ENCODE measurements at regions not wholly inside any gene's neighbourhood (a gene's known extent, or its start where the extent isn't known, plus 50 kb on each side); places are given as distances from the start of the nearest gene placed in this dataset.
A peak's percentile ranks its signal among the peaks of the same experiment; 100 is the strongest.

- FAIRE-seq (no peak), DNase-seq (no peak)
- no peaks in the 10 kb centered on the region for H3K9me3 ChIP-seq (ENCODE audit: control insufficient read depth in 2 of 2, insufficient read depth in 1 of 2, low read depth in 1 of 2, low read length in 1 of 2)
- 74 to 80% (median 79%) methylated on average over 7 of the region's 7 CpGs for WGBS, 3 donors
- peaks cover 3 to 45% (median 12%) of the 10 kb centered on the region in 3 donors for H3K36me3 ChIP-seq (ENCODE audit: control insufficient read depth in 3 of 3, insufficient read depth in 2 of 3, low read depth in 1 of 3, low read length in 3 of 3)
- H3K27me3 ChIP-seq (ENCODE audit: control insufficient read depth in 3 of 3, insufficient read depth in 3 of 3, low read length in 3 of 3): no peaks in the 10 kb centered on the region
- H3K4me1 ChIP-seq (ENCODE audit: control insufficient read depth in 3 of 3, insufficient read depth in 2 of 3, low read depth in 1 of 3, low read length in 2 of 3): peaks cover 3 to 7% (median 6%) of the 10 kb centered on the region in 3 donors
- no peak overlapping the region for H3K4me3 ChIP-seq (ENCODE audit: low read depth in 1 of 3, low read length in 3 of 3)
- no peak overlapping the region for H3K27ac ChIP-seq (ENCODE audit: low read depth in 1 of 3, low read length in 2 of 3)
These were observed 162.2 kb upstream of the ZNF267 start for GRCh38 chr16:31711344-31711845.

DNA sequence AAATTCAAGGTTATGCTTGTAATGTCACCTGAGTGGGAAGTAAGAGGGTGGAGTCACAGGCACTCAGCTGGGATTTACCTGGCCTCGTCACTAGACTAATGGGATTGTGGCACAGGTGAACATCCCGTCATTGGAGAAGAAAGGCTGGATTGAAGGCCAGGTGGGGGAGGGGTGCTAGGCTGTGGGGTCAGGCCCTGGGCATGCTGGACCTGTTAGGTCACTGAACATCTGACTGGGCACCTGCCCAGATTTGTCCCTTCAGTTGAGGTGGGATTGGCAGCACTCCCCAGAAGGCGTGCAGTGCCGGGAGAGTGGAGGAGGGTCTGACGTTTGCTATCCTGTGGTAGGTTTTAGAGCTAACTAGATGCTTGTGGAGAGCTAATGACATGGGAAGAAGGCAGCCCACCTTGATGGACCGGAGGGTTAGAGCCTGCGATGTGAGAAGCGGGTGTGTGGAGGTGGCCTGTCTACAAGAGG is 161.5 kb upstream of the ZNF267 start:
- FAIRE-seq (no peak), DNase-seq (no peak)
- Histone ChIP-seq H3K36me3 (ENCODE audit: control insufficient read depth in 3 of 3, insufficient read depth in 2 of 3, low read depth in 1 of 3, low read length in 3 of 3) (peaks cover under 1 to 38% (median 6%) of the 10 kb centered on the region in 3 donors), H3K27ac (ENCODE audit: low read depth in 1 of 3, low read length in 2 of 3) (no peak overlapping the region), H3K27me3 (ENCODE audit: control insufficient read depth in 3 of 3, insufficient read depth in 3 of 3, low read length in 3 of 3) (no peaks in the 10 kb centered on the region), H3K4me1 (ENCODE audit: control insufficient read depth in 3 of 3, insufficient read depth in 2 of 3, low read depth in 1 of 3, low read length in 2 of 3) (peaks cover 3 to 7% (median 6%) of the 10 kb centered on the region in 3 donors), H3K9me3 (ENCODE audit: control insufficient read depth in 2 of 2, insufficient read depth in 1 of 2, low read depth in 1 of 2, low read length in 1 of 2) (no peaks in the 10 kb centered on the region), H3K4me3 (ENCODE audit: low read depth in 1 of 3, low read length in 3 of 3) (no peak overlapping the region)
- 89 to 95% (median 95%) methylated on average over 8 of the region's 8 CpGs for WGBS, 3 donors

DNA sequence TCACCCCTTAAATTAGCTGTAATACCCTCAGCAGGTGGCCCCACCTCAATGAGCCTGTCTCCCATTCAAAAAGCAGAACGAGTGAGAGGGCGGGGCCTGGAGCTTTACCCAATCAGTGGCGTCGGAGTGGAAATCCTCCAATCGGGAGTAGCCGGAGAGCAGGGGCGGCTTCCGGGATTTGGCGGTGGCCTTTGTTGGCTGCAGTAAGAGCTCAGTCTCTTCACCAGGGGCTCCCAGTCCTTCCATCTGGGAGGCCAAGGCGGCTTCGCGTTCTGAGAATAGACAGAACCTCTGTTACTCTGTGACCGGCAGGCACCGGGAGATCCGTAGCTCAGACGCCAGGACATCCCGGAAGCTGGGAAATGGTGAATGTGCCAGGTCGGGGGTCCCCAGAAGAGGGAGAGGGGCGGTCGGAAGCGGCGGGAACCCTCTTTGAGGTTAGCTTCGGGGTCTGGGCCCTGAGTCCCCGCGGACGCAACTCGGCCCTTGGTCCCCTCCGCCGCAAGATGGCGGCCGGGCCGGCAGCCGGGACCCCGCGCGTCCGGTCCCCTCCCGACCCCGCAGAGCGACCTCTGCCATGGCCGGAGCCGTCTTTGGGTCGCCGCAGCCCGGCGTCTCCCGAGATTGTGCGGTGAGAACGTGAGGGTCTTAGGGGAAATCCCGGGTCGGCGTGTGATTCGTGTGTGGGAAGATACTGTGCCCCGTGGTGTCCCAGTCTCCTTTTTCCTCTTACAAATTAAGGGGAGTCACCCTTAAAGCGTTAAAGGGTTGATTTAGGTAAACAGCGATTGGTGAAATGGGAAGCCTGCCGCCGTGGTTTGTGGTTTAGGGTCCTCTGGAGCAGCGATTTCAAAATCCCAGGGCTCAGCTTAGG is 160.3 kb upstream of the ZNF267 start:
- H3K27ac ChIP-seq (ENCODE audit: low read depth in 1 of 3, low read length in 2 of 3): peak overlapping the region; percentile 87 to 98 (median 87)
- 0 to 1% (median 1%) methylated on average over 52 to 59 of the region's 59 CpGs for WGBS, 3 donors
- H3K36me3 ChIP-seq (ENCODE audit: control insufficient read depth in 3 of 3, insufficient read depth in 2 of 3, low read depth in 1 of 3, low read length in 3 of 3): peaks cover 0 to 28% (median 0%) of the 10 kb centered on the region in 3 donors
- no peaks in the 10 kb centered on the region for H3K27me3 ChIP-seq (ENCODE audit: control insufficient read depth in 3 of 3, insufficient read depth in 3 of 3, low read length in 3 of 3)
- H3K9me3 ChIP-seq (ENCODE audit: control insufficient read depth in 2 of 2, insufficient read depth in 1 of 2, low read depth in 1 of 2, low read length in 1 of 2): no peaks in the 10 kb centered on the region
- DNase-seq (peak; percentile 94 to 96), FAIRE-seq (no peak)
- peak overlapping the region; percentile 76 to 92 (median 83) for H3K4me3 ChIP-seq (ENCODE audit: low read depth in 1 of 3, low read length in 3 of 3)
- H3K4me1 ChIP-seq (ENCODE audit: control insufficient read depth in 3 of 3, insufficient read depth in 2 of 3, low read depth in 1 of 3, low read length in 2 of 3): peaks cover 3 to 7% (median 6%) of the 10 kb centered on the region in 3 donors

GRCh38 chr16:31713945-31714902 is 159.4 kb upstream of the ZNF267 start:
- DNase-seq (peak in 1 of 2 donors; percentile 29), FAIRE-seq (no peak)
- peaks cover 3 to 7% (median 6%) of the 10 kb centered on the region in 3 donors for H3K4me1 ChIP-seq (ENCODE audit: control insufficient read depth in 3 of 3, insufficient read depth in 2 of 3, low read depth in 1 of 3, low read length in 2 of 3)
- 51 to 57% (median 55%) methylated on average over 12 of the region's 12 CpGs for WGBS, 3 donors
- H3K4me3 ChIP-seq (ENCODE audit: low read depth in 1 of 3, low read length in 3 of 3): peak overlapping the region; percentile 76 to 92 (median 83)
- peaks cover 0 to 3% of the 10 kb centered on the region in 2 donors for H3K9me3 ChIP-seq (ENCODE audit: control insufficient read depth in 2 of 2, insufficient read depth in 1 of 2, low read depth in 1 of 2, low read length in 1 of 2)
- H3K27ac ChIP-seq (ENCODE audit: low read depth in 1 of 3, low read length in 2 of 3): peak overlapping the region in 2 of 3 donors; percentile 87 to 98
- peaks cover 0 to 19% (median 2%) of the 10 kb centered on the region in 3 donors for H3K36me3 ChIP-seq (ENCODE audit: control insufficient read depth in 3 of 3, insufficient read depth in 2 of 3, low read depth in 1 of 3, low read length in 3 of 3)
- no peaks in the 10 kb centered on the region for H3K27me3 ChIP-seq (ENCODE audit: control insufficient read depth in 3 of 3, insufficient read depth in 3 of 3, low read length in 3 of 3)

DNA sequence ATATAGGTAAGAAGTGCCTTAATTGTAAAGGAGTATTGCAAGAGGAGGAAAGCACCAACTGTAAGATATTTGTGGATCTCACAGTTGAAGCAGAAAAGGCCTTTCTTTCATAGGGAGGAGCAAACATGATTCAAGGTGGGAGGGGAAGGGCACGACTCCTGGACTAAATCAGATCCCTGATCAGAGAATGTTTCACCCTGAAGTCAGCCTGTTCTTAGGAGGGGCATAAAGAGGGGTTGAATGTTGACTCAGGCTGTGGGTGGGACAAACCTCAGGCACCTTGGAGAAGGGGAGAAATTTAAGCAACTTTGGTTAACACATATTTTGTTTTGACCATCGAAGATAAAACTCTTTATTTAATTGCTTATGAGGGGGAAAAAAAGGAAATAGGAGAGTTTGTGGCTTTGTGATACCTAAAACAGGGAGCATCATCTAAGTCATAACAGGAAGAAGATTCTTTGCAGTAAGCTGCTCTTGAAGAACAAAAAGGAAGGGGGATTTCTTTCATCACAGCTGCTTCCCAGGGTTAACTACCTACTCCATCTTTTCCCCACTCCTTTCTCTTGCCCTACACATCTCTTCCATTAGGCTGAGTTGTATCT is 158.6 kb upstream of the ZNF267 start:
- 62 to 72% (median 62%) methylated on average over 2 of the region's 2 CpGs for WGBS, 3 donors
- no peaks in the 10 kb centered on the region for H3K27me3 ChIP-seq (ENCODE audit: control insufficient read depth in 3 of 3, insufficient read depth in 3 of 3, low read length in 3 of 3)
- no peak overlapping the region for H3K27ac ChIP-seq (ENCODE audit: low read depth in 1 of 3, low read length in 2 of 3)
- H3K4me1 ChIP-seq (ENCODE audit: control insufficient read depth in 3 of 3, insufficient read depth in 2 of 3, low read depth in 1 of 3, low read length in 2 of 3): peaks cover 3 to 7% (median 6%) of the 10 kb centered on the region in 3 donors
- H3K36me3 ChIP-seq (ENCODE audit: control insufficient read depth in 3 of 3, insufficient read depth in 2 of 3, low read depth in 1 of 3, low read length in 3 of 3): peaks cover 2 to 14% (median 3%) of the 10 kb centered on the region in 3 donors
- no peak for FAIRE-seq
- peaks cover 0 to 3% of the 10 kb centered on the region in 2 donors for H3K9me3 ChIP-seq (ENCODE audit: control insufficient read depth in 2 of 2, insufficient read depth in 1 of 2, low read depth in 1 of 2, low read length in 1 of 2)
- no peak overlapping the region for H3K4me3 ChIP-seq (ENCODE audit: low read depth in 1 of 3, low read length in 3 of 3)
- DNase-seq: no peak

- FAIRE-seq (no peak), DNase-seq (no peak)
- 98 to 99% (median 99%) methylated on average over 4 of the region's 4 CpGs for whole genome bisulfite sequencing, 3 donors
These were observed 157.7 kb upstream of the ZNF267 start for GRCh38 chr16:31715915-31716314.

DNA sequence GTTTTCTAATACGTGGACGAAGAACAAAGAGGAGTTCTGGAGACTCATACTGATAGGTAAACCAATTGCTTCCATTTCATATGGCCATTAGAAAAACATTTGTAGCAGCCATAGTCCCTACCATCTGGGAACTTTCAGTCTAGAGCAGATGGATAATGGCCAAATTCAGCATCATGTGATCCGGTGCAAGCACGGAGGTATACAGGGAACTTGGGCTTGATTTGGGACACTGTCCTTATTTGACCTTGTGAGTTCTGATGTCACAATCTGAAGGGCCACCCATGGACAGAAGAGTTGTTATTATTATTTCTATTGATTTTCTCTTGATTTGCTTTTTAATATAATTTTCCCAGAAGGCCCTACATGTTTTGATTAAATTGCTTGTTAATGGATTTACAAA is 154.6 kb upstream of the ZNF267 start:
- H3K4me3 ChIP-seq (ENCODE audit: low read depth in 1 of 3, low read length in 3 of 3): no peak overlapping the region
- H3K27me3 ChIP-seq (ENCODE audit: control insufficient read depth in 3 of 3, insufficient read depth in 3 of 3, low read length in 3 of 3): no peaks in the 10 kb centered on the region
- peaks cover 0 to 3% of the 10 kb centered on the region in 2 donors for H3K9me3 ChIP-seq (ENCODE audit: control insufficient read depth in 2 of 2, insufficient read depth in 1 of 2, low read depth in 1 of 2, low read length in 1 of 2)
- peaks cover 2 to 11% (median 3%) of the 10 kb centered on the region in 3 donors for H3K36me3 ChIP-seq (ENCODE audit: control insufficient read depth in 3 of 3, insufficient read depth in 2 of 3, low read depth in 1 of 3, low read length in 3 of 3)
- 69 to 93% (median 85%) methylated on average over 4 of the region's 4 CpGs for WGBS, 3 donors
- H3K27ac ChIP-seq (ENCODE audit: low read depth in 1 of 3, low read length in 2 of 3): no peak overlapping the region
- peaks cover 3 to 7% (median 6%) of the 10 kb centered on the region in 3 donors for H3K4me1 ChIP-seq (ENCODE audit: control insufficient read depth in 3 of 3, insufficient read depth in 2 of 3, low read depth in 1 of 3, low read length in 2 of 3)
- DNase-seq: no peak
- FAIRE-seq: no peak

More at GRCh38 chr16:31715915-31716314, 157.7 kb upstream of the ZNF267 start:
- H3K9me3 ChIP-seq (ENCODE audit: control insufficient read depth in 2 of 2, insufficient read depth in 1 of 2, low read depth in 1 of 2, low read length in 1 of 2): peaks cover 0 to 3% of the 10 kb centered on the region in 2 donors
- no peak overlapping the region for H3K27ac ChIP-seq (ENCODE audit: low read depth in 1 of 3, low read length in 2 of 3)
- H3K4me3 ChIP-seq (ENCODE audit: low read depth in 1 of 3, low read length in 3 of 3): no peak overlapping the region
- H3K27me3 ChIP-seq (ENCODE audit: control insufficient read depth in 3 of 3, insufficient read depth in 3 of 3, low read length in 3 of 3): no peaks in the 10 kb centered on the region
- H3K36me3 ChIP-seq (ENCODE audit: control insufficient read depth in 3 of 3, insufficient read depth in 2 of 3, low read depth in 1 of 3, low read length in 3 of 3): peaks cover 2 to 7% (median 3%) of the 10 kb centered on the region in 3 donors
- peaks cover 3 to 7% (median 6%) of the 10 kb centered on the region in 3 donors for H3K4me1 ChIP-seq (ENCODE audit: control insufficient read depth in 3 of 3, insufficient read depth in 2 of 3, low read depth in 1 of 3, low read length in 2 of 3)

All from small intestine (tissue), 7 donors.